ENCODE measurements at regions not wholly inside any gene's neighbourhood (a gene's known extent, or its start where the extent isn't known, plus 50 kb on each side); places are given as distances from the start of the nearest gene placed in this dataset.

DNA sequence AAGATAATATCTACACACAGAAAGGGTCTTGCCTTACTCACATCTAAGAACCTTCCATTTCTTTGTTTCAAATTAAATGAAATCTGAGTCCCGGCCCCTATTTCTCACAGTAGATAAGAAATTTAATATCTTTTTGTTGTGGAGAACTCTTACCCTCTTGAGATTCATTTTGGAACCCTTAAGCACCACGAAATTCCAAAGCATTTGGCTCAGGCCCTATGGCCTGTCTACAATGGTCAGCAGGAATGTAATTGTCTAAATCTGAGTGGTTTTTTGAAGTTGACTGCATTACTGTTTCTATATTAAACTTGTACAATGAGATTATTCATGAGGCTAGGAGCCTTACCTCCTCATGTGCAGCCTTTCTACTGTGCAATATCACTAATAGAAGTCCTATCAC is 723.3 kb downstream of the TSN start:
- Mint-ChIP-seq H3K27me3 (ENCODE audit: insufficient read depth) (no peaks in the 10 kb centered on the region), H3K4me1 (ENCODE audit: low read depth) (no peaks in the 10 kb centered on the region), H3K27ac (no peak overlapping the region), H3K9me3 (peaks cover 4% of the 10 kb centered on the region), H3K36me3 (ENCODE audit: low read depth) (no peaks in the 10 kb centered on the region), H3K4me3 (no peak overlapping the region)
- no peak for DNase-seq (ENCODE audit: low spot score)
- intact Hi-C loops (cut with micrococcal nuclease): no loop called here

DNA sequence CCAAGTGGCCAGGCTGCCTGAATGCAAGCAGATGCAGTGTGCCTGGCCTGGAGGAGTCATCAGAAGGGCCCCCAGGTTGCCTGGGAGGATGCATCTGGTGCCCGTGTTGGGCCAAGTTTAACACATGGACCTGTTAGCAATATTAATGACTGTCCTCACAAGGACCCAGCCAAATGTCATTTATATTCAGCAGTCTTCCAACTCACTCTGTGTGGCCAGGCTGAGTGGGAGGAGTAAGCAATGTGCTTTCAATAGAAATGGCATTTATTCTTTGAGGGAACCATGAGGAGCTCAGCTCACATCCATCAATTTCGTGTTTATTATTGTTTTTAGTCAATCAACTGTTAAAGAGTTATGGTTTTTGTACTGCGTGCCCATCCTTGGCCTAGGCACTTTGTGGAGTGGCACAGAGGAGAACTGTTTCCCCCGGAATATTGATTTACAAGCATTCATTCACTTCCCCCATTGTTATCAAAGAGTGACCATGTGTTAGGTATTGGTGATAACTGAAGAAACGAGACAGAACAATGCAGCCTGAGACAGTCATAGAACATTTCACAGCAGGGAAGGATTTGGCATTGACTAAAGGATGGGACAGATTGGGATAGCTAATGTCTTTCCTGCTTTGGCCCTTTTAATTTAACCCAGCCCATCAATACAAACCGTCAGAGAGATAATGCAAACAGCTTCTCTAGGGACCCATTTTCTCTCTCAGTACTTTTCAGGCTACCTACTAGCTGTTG is 725.2 kb downstream of the TSN start:
- Mint-ChIP-seq H3K36me3 (ENCODE audit: low read depth) (no peaks in the 10 kb centered on the region), H3K27ac (no peak overlapping the region), H3K9me3 (peaks cover 4% of the 10 kb centered on the region), H3K27me3 (ENCODE audit: insufficient read depth) (no peaks in the 10 kb centered on the region), H3K4me3 (no peak overlapping the region), H3K4me1 (ENCODE audit: low read depth) (no peaks in the 10 kb centered on the region)
- intact Hi-C loops (cut with micrococcal nuclease): no loop called here
- DNase-seq (ENCODE audit: low spot score): no peak

DNA sequence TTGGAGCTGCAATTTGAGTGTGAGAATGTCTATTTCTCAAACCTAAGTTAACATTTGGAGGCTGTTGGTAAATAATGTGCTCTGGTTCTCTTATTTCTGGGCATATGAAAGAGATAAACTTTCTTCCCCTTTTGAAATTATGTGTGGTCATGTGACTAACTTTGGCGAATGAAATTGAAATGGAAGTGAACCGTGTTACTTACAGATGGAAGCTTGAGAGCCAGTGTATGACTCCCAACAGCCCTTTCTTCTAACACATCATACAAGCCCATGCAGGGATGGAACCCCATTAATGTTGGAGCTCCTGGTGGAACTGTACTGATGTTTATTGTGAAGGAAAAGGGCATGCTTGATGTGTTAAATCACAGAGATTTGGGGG is 725.8 kb downstream of the TSN start:
- DNase-seq (ENCODE audit: low spot score): no peak
- Mint-ChIP-seq H3K9me3 (peaks cover 4% of the 10 kb centered on the region), H3K4me1 (ENCODE audit: low read depth) (no peaks in the 10 kb centered on the region), H3K36me3 (ENCODE audit: low read depth) (no peaks in the 10 kb centered on the region), H3K27ac (no peak overlapping the region), H3K27me3 (ENCODE audit: insufficient read depth) (no peaks in the 10 kb centered on the region), H3K4me3 (no peak overlapping the region)
- intact Hi-C loops (cut with micrococcal nuclease): no loop called here

GRCh38 chr2:122481717-122482116 is 726.3 kb downstream of the TSN start:
- H3K4me3 Mint-ChIP-seq: no peak overlapping the region
- no peak overlapping the region for H3K27ac Mint-ChIP-seq
- intact Hi-C loops (cut with micrococcal nuclease): no loop called here
- no peaks in the 10 kb centered on the region for H3K4me1 Mint-ChIP-seq (ENCODE audit: low read depth)
- H3K9me3 Mint-ChIP-seq: peaks cover 4% of the 10 kb centered on the region
- no peaks in the 10 kb centered on the region for H3K36me3 Mint-ChIP-seq (ENCODE audit: low read depth)
- H3K27me3 Mint-ChIP-seq (ENCODE audit: insufficient read depth): no peaks in the 10 kb centered on the region
- DNase-seq (ENCODE audit: low spot score): no peak

- no peak for DNase-seq (ENCODE audit: low spot score)
- Mint-ChIP-seq H3K4me3 (no peak overlapping the region), H3K27me3 (ENCODE audit: insufficient read depth) (no peaks in the 10 kb centered on the region), H3K4me1 (ENCODE audit: low read depth) (no peaks in the 10 kb centered on the region), H3K9me3 (no peaks in the 10 kb centered on the region), H3K27ac (no peak overlapping the region), H3K36me3 (ENCODE audit: low read depth) (no peaks in the 10 kb centered on the region)
- intact Hi-C loops (cut with micrococcal nuclease): no loop called here
These were observed 730.6 kb downstream of the TSN start for GRCh38 chr2:122486086-122486485.

DNA sequence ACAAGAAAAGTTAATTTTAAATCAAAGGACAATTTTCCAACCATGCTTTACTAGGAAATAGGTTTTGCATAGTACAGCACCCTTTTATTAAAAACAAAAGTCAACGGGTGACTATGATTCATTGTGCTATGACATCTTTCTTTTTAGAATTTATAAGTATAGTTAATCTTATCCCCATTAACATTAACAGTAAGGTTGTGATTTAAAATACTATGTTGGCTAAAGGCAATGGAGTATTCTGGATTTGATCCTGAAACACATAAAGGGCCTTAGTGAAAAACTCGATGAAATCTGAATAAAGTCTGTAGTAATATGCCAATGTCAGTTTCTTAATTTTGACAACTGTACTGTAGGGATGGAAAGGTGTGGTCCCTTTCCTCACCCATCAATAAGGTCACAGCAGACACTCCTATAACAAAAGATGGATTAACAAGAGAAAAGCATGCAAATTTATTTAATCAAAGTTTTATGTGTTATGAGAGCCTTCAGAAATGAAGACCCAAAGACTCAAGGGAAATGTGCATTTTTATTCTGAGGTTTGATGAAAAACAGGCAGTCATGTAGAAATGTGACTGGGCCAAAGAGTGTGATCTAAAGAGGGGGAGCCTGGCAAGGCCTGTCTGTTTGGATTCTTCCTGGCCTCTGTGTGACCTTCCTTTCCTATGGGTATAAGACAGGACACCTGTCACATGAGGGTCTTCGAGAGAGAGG is 731.4 kb downstream of the TSN start:
- Mint-ChIP-seq H3K27ac (no peak overlapping the region), H3K27me3 (ENCODE audit: insufficient read depth) (no peaks in the 10 kb centered on the region), H3K4me3 (no peak overlapping the region), H3K9me3 (no peaks in the 10 kb centered on the region), H3K4me1 (ENCODE audit: low read depth) (no peaks in the 10 kb centered on the region), H3K36me3 (ENCODE audit: low read depth) (no peaks in the 10 kb centered on the region)
- DNase-seq (ENCODE audit: low spot score): no peak
- intact Hi-C loops (cut with micrococcal nuclease): no loop called here

DNA sequence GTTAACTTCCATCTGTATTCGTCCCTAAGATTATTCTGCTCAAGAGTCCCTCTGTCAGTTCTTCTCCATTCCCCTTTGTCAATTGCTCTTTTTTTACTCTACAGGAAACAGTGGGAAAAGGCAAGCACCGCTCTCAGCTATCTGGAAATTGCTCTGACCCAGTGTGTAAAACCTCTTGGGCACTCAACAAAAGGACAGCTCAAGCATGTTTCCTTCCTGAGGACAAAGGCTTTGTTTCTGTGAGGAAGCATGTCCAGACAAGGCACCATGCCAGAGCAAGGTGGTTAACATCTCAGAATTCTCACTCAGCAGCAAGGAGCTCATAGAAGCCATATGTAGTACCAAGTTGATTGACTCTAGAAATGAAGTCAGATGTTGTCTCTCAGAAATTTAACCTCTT is 735.6 kb downstream of the TSN start:
- no peak for DNase-seq (ENCODE audit: low spot score)
- Mint-ChIP-seq H3K36me3 (ENCODE audit: low read depth) (no peaks in the 10 kb centered on the region), H3K27ac (no peak overlapping the region), H3K4me3 (no peak overlapping the region), H3K27me3 (ENCODE audit: insufficient read depth) (no peaks in the 10 kb centered on the region), H3K9me3 (no peaks in the 10 kb centered on the region), H3K4me1 (ENCODE audit: low read depth) (no peaks in the 10 kb centered on the region)
- intact Hi-C loops (cut with micrococcal nuclease): no loop called here

DNA sequence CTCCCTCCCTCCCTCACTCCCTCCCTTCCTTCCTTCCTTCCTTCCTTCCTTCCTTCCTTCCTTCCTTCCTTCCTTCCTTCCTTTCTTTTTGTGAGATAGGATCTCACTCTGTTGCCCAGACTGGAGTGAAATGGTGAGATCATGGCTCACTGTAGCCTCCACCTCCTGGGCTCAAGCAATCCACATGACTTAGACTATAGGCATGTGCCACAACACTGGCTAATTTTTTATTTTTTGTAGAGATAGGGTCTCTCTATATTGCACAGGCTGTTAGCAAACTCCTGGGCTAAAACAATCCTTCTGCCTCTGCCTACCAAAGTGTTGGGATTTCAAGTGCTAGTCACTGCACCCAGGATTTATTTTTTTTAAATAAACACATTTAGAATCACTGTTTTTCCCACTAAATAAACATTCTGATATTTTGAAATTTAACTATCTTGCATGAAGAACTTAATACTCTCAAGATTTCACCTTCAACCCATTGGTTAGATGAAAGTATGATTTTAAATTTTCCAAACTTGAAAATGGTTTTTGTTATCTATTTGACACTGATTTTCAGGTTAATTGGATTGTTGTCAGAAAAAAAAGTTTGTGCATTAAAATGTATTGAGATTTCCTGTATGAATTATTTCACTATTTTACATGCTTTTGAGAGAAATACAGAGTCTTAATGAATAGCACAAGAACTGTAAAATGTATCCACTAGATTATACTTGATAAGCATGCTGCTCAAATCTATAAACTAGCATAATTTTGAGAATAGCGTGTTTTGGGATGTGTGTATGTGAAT is 745.1 kb downstream of the TSN start:
- H3K4me3 Mint-ChIP-seq: no peak overlapping the region
- intact Hi-C loops (cut with micrococcal nuclease): no loop called here

DNA sequence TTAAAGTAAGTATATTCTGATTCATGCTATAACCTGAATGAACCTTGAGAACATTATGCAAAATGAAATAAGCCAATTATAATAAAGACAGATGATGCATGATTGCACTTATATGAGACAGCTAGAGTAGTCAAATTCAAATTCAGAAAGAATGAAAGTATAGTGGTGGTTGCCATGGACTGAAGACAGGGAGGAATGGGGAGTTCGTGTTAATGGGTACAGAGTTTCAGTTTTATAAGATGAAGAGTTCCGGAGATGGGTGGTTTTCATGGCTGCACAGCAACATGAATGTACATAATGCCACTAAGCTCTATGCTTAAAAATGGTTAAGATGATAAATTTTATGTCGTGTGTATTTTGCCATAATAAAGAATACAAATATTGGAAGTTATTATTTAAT is 751.2 kb downstream of the TSN start:
- Mint-ChIP-seq H3K27me3 (ENCODE audit: insufficient read depth) (no peaks in the 10 kb centered on the region), H3K27ac (no peak overlapping the region), H3K4me1 (ENCODE audit: low read depth) (no peaks in the 10 kb centered on the region), H3K4me3 (no peak overlapping the region), H3K36me3 (ENCODE audit: low read depth) (no peaks in the 10 kb centered on the region), H3K9me3 (no peaks in the 10 kb centered on the region)
- no peak for DNase-seq (ENCODE audit: low spot score)
- intact Hi-C loops (cut with micrococcal nuclease): no loop called here

More for the DNA sequence above, 745.1 kb downstream of the TSN start:
- H3K4me1 Mint-ChIP-seq (ENCODE audit: low read depth): no peaks in the 10 kb centered on the region
- no peaks in the 10 kb centered on the region for H3K9me3 Mint-ChIP-seq
- DNase-seq (ENCODE audit: low spot score): no peak
- H3K36me3 Mint-ChIP-seq (ENCODE audit: low read depth): no peaks in the 10 kb centered on the region
- no peak overlapping the region for H3K27ac Mint-ChIP-seq
- no peaks in the 10 kb centered on the region for H3K27me3 Mint-ChIP-seq (ENCODE audit: insufficient read depth)

GRCh38 chr2:122507261-122507660 is 751.8 kb downstream of the TSN start:
- Mint-ChIP-seq H3K4me3 (no peak overlapping the region), H3K27ac (no peak overlapping the region), H3K36me3 (ENCODE audit: low read depth) (no peaks in the 10 kb centered on the region), H3K27me3 (ENCODE audit: insufficient read depth) (no peaks in the 10 kb centered on the region), H3K9me3 (no peaks in the 10 kb centered on the region), H3K4me1 (ENCODE audit: low read depth) (no peaks in the 10 kb centered on the region)
- intact Hi-C loops (cut with micrococcal nuclease): no loop called here
- DNase-seq (ENCODE audit: low spot score): no peak

DNA sequence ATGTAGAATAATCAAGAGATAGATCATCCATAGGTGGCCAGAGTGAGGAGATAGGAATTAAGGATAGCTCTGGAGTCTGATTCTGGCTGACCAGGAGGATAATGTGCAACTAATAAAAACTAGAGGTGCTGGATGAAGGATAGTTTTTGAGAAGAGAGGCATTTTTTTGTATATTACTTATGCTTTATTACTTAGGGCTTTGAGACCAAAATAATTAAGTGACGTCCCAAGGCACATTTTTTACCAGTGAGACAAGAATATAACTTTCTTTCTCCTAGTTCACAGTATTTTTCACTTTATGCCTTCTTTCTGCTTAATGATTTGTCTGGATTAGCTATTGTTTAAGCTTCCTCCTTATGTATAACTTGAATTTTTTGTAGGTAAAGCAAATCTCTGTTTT is 756.6 kb downstream of the TSN start:
- H3K4me3 Mint-ChIP-seq: no peak overlapping the region
- no peaks in the 10 kb centered on the region for H3K4me1 Mint-ChIP-seq (ENCODE audit: low read depth)
- intact Hi-C loops (cut with micrococcal nuclease): no loop called here
- H3K27ac Mint-ChIP-seq: no peak overlapping the region
- no peaks in the 10 kb centered on the region for H3K36me3 Mint-ChIP-seq (ENCODE audit: low read depth)
- H3K27me3 Mint-ChIP-seq (ENCODE audit: insufficient read depth): no peaks in the 10 kb centered on the region
- no peak for DNase-seq (ENCODE audit: low spot score)
- no peaks in the 10 kb centered on the region for H3K9me3 Mint-ChIP-seq

GRCh38 chr2:122514451-122514996 is 759.1 kb downstream of the TSN start:
- DNase-seq (ENCODE audit: low spot score): no peak
- no peaks in the 10 kb centered on the region for H3K9me3 Mint-ChIP-seq
- no peak overlapping the region for H3K4me3 Mint-ChIP-seq
- no peaks in the 10 kb centered on the region for H3K4me1 Mint-ChIP-seq (ENCODE audit: low read depth)
- no peaks in the 10 kb centered on the region for H3K36me3 Mint-ChIP-seq (ENCODE audit: low read depth)
- H3K27ac Mint-ChIP-seq: no peak overlapping the region
- intact Hi-C loops (cut with micrococcal nuclease): no loop called here
- no peaks in the 10 kb centered on the region for H3K27me3 Mint-ChIP-seq (ENCODE audit: insufficient read depth)

DNA sequence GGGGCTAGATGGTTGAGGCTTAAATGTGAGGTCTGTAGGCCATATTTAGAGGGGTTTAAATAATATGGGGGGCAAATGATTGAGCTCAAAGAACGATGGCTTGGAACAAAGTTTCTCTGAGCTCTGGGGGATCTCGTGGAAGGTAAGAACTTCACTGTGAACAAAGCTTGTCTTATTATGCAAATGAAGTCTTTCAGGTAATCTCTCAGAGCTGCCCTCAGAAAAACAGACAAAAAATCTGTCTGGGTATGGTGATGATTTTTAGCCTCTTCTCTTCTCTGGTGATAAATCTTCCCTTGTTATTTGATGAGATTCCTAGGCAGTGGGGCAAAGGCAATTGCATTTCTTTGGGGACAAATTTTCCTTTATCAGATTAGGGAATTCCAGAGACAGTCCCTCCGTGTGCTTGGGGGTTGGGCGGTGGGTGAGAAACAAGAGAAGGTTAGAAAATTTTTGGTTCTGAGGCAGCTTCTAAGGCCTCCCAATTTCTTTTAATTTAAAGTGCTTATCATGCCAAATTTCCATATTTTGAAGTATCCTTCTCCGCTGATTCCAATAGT is 760.4 kb downstream of the TSN start:
- intact Hi-C loops (cut with micrococcal nuclease): no loop called here
- Mint-ChIP-seq H3K36me3 (ENCODE audit: low read depth) (no peaks in the 10 kb centered on the region), H3K9me3 (no peaks in the 10 kb centered on the region), H3K27me3 (ENCODE audit: insufficient read depth) (no peaks in the 10 kb centered on the region), H3K27ac (no peak overlapping the region), H3K4me1 (ENCODE audit: low read depth) (no peaks in the 10 kb centered on the region), H3K4me3 (no peak overlapping the region)
- no peak for DNase-seq (ENCODE audit: low spot score)
